ENCODE measurements at regions not wholly inside any gene's neighbourhood (a gene's known extent, or its start where the extent isn't known, plus 50 kb on each side); places are given as distances from the start of the nearest gene placed in this dataset.

DNA sequence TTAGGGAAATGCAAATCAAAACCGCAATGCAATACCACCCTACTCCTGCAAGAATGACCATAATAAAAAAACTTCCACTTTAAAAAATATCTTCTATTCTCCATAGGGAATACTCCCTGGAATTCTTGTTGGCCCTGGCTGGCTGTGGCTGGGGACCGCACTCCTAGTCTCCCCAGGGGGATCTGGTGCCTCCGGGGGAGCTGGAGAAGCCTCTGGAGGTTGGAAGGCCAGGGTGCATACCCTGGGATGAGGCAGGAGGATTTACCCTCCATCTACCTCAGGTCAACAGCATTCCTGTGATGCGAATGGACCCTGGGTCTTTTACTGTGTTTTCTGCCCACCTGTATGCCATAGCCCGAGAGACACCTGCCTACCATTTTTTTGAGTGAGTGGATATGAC, 120.0 kb upstream of the ZNF536 start:
- no peak overlapping the region for H3K4me3 Mint-ChIP-seq (ENCODE audit: low read depth, unreplicated experiment)
- no peaks in the 10 kb centered on the region for H3K36me3 Mint-ChIP-seq (ENCODE audit: insufficient read depth, unreplicated experiment)
- TF ChIP-seq, protein P1, sequence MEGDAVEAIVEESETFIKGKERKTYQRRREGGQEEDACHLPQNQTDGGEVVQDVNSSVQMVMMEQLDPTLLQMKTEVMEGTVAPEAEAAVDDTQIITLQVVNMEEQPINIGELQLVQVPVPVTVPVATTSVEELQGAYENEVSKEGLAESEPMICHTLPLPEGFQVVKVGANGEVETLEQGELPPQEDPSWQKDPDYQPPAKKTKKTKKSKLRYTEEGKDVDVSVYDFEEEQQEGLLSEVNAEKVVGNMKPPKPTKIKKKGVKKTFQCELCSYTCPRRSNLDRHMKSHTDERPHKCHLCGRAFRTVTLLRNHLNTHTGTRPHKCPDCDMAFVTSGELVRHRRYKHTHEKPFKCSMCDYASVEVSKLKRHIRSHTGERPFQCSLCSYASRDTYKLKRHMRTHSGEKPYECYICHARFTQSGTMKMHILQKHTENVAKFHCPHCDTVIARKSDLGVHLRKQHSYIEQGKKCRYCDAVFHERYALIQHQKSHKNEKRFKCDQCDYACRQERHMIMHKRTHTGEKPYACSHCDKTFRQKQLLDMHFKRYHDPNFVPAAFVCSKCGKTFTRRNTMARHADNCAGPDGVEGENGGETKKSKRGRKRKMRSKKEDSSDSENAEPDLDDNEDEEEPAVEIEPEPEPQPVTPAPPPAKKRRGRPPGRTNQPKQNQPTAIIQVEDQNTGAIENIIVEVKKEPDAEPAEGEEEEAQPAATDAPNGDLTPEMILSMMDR (IDR thresholded peaks at IDR 0.05; ENCODE audit: unreplicated experiment), result no peak
- intact Hi-C loops (cut with micrococcal nuclease; ENCODE audit: unreplicated experiment), result no loop called here
- H3K9me3 Mint-ChIP-seq (ENCODE audit: low read depth, unreplicated experiment), result no peaks in the 10 kb centered on the region
- no peak overlapping the region for H3K27ac Mint-ChIP-seq (ENCODE audit: unreplicated experiment)
- DNase-seq, result no peak
- no TSS peak for BruUV-seq (replicated peaks)
- H3K4me1 Mint-ChIP-seq (ENCODE audit: low read depth, unreplicated experiment), result no peaks in the 10 kb centered on the region
- H3K27me3 Mint-ChIP-seq (ENCODE audit: unreplicated experiment), result no peaks in the 10 kb centered on the region
- CTCF ChIA-PET, result no interaction called here

DNA sequence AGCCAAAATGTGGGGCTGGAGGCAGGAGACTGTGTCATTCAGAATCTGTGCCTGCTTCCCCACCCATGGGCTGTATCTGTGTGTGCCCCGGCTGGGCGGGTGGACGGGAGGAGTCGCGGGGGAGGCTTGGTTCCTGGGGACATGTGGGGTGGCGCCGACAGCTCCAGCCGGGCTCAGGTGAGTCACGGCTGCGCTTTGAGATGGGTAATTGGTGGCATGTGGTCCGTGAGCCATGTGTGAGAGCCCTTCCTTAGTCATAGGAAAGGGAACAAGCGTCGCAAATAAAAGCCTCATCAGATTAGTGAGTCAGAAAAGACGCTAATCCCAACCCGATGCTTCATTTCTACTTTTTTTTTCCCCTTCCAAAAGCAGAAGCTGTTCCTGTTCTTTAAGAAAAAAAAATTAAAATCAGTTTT, 118.6 kb upstream of the ZNF536 start:
- BruUV-seq (replicated peaks), result no TSS peak
- Mint-ChIP-seq H3K4me1 (ENCODE audit: low read depth, unreplicated experiment) (no peaks in the 10 kb centered on the region), H3K4me3 (ENCODE audit: low read depth, unreplicated experiment) (no peak overlapping the region), H3K36me3 (ENCODE audit: insufficient read depth, unreplicated experiment) (no peaks in the 10 kb centered on the region), H3K27ac (ENCODE audit: unreplicated experiment) (no peak overlapping the region), H3K27me3 (ENCODE audit: unreplicated experiment) (no peaks in the 10 kb centered on the region), H3K9me3 (ENCODE audit: low read depth, unreplicated experiment) (no peaks in the 10 kb centered on the region)
- no peak for DNase-seq
- CTCF ChIA-PET, result no interaction called here
- TF ChIP-seq, protein P1 (IDR thresholded peaks at IDR 0.05; ENCODE audit: unreplicated experiment), result no peak
- intact Hi-C loops (cut with micrococcal nuclease; ENCODE audit: unreplicated experiment), result no loop called here

DNA sequence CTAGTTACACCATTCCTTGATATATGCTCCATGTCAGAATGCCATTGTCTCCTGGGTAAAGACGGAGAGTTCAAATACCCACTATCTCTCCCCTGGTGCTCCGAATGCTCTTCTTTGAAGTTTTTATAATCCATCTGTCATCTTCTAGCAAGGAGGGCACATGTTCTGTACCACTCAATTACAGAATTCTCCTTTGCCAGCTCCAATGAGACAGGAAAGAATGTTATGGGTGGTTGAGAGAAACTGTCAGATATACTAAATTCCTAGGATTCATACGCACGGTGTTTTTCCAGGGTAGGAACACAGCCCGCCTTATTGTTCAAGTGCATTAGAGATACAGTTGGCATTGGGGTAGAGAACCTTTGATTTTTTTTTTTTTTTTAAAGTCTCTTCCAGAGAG, 118.0 kb upstream of the ZNF536 start:
- BruUV-seq (replicated peaks), result no TSS peak
- CTCF ChIA-PET, result no interaction called here
- Mint-ChIP-seq H3K9me3 (ENCODE audit: low read depth, unreplicated experiment) (no peaks in the 10 kb centered on the region), H3K36me3 (ENCODE audit: insufficient read depth, unreplicated experiment) (no peaks in the 10 kb centered on the region), H3K27ac (ENCODE audit: unreplicated experiment) (no peak overlapping the region), H3K4me3 (ENCODE audit: low read depth, unreplicated experiment) (no peak overlapping the region), H3K27me3 (ENCODE audit: unreplicated experiment) (no peaks in the 10 kb centered on the region), H3K4me1 (ENCODE audit: low read depth, unreplicated experiment) (no peaks in the 10 kb centered on the region)
- no peak for DNase-seq
- TF ChIP-seq, protein P1 (IDR thresholded peaks at IDR 0.05; ENCODE audit: unreplicated experiment), result no peak
- intact Hi-C loops (cut with micrococcal nuclease; ENCODE audit: unreplicated experiment), result no loop called here

DNA sequence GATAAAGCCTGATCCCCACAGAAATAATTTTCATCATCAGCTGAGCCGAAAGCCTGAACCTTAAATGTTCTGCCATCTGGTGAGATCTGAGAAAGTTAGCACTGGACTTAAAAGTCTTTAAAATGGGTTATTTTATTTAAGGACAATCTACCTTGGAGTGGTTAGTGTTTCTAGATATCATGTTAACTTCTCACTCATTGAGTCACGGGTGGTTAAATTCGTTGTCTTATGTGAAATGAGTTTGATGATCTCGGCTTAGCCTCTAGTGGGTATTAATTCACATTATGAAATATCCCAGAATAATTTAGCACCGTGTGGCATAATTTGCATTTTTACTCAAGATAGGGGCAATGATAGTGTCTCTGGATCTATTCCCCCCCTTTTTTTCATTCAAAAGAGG, 117.4 kb upstream of the ZNF536 start:
- CTCF ChIA-PET, result no interaction called here
- TF ChIP-seq, protein P1 (IDR thresholded peaks at IDR 0.05; ENCODE audit: unreplicated experiment), result no peak
- no peak overlapping the region for H3K27ac Mint-ChIP-seq (ENCODE audit: unreplicated experiment)
- no peak for DNase-seq
- no peaks in the 10 kb centered on the region for H3K9me3 Mint-ChIP-seq (ENCODE audit: low read depth, unreplicated experiment)
- no peaks in the 10 kb centered on the region for H3K4me1 Mint-ChIP-seq (ENCODE audit: low read depth, unreplicated experiment)
- H3K27me3 Mint-ChIP-seq (ENCODE audit: unreplicated experiment), result no peaks in the 10 kb centered on the region
- H3K4me3 Mint-ChIP-seq (ENCODE audit: low read depth, unreplicated experiment), result no peak overlapping the region
- no peaks in the 10 kb centered on the region for H3K36me3 Mint-ChIP-seq (ENCODE audit: insufficient read depth, unreplicated experiment)
- intact Hi-C loops (cut with micrococcal nuclease; ENCODE audit: unreplicated experiment), result no loop called here
- BruUV-seq (replicated peaks), result no TSS peak

All from Calu3 (cell line).